Vagina (tissue), 2 donors: ENCODE measurements at regions not wholly inside any gene's neighbourhood (a gene's known extent, or its start where the extent isn't known, plus 50 kb on each side); places are given as distances from the start of the nearest gene placed in this dataset.

Source experiments
- CTCF ChIP-seq, 3 experiments: fragments of 450-650 bp in 2 of 3; fragments of 200-600 bp in 1 of 3; sonication (generic) in 1 of 3; IDR thresholded peaks; one replicate each; pipeline ENCODE4 v1.5.1; 2017 to 2019; ENCODE audit warnings: antibody characterized with exemption in 3 of 3, mild to moderate bottlenecking in 2 of 3, moderate library complexity in 2 of 3
- POLR2A ChIP-seq, 2 donors: fragments of 450-650 bp; IDR thresholded peaks; one replicate each; pipeline ENCODE4 v1.6.1; 2017; ENCODE audit warnings: antibody characterized with exemption in 2 of 2, mild to moderate bottlenecking in 2 of 2, moderate library complexity in 2 of 2

- TF ChIP-seq POLR2A (IDR thresholded peaks at IDR 0.05) (no peak), CTCF (IDR thresholded peaks at IDR 0.05) (no peak)
Measured at GRCh38 chr18:41064916-41065315, 890.1 kb upstream of the PIK3C3 start.
